ENCODE measurements at regions not wholly inside any gene's neighbourhood (a gene's known extent, or its start where the extent isn't known, plus 50 kb on each side); places are given as distances from the start of the nearest gene placed in this dataset.

- intact Hi-C loops (cut with micrococcal nuclease) = no loop called here
These were observed 1951.9 kb upstream of the SEL1L start for GRCh38 chr14:83485591-83485990.

- intact Hi-C loops (cut with micrococcal nuclease) = no loop called here
These were observed 1957.4 kb upstream of the SEL1L start for GRCh38 chr14:83491091-83491490.

- intact Hi-C loops (cut with micrococcal nuclease) = no loop called here
These were observed 1987.2 kb upstream of the SEL1L start for GRCh38 chr14:83520837-83521236.

GRCh38 chr14:83529531-83529930 lies 1995.9 kb upstream of the SEL1L start:
- intact Hi-C loops (cut with micrococcal nuclease) = no loop called here

GRCh38 chr14:83533734-83534133 lies 1996.2 kb upstream of the FLRT2 start:
- intact Hi-C loops (cut with micrococcal nuclease) = no loop called here

- intact Hi-C loops (cut with micrococcal nuclease) = no loop called here
These were observed 1994.9 kb upstream of the FLRT2 start for GRCh38 chr14:83534995-83535394.

GRCh38 chr14:83535444-83535843 lies 1994.5 kb upstream of the FLRT2 start:
- intact Hi-C loops (cut with micrococcal nuclease) = no loop called here

GRCh38 chr14:83541147-83541546 lies 1988.8 kb upstream of the FLRT2 start:
- intact Hi-C loops (cut with micrococcal nuclease) = no loop called here

GRCh38 chr14:83548061-83548839 lies 1981.7 kb upstream of the FLRT2 start:
- intact Hi-C loops (cut with micrococcal nuclease) = no loop called here

GRCh38 chr14:83556065-83556464 lies 1973.9 kb upstream of the FLRT2 start:
- intact Hi-C loops (cut with micrococcal nuclease) = no loop called here

GRCh38 chr14:83556746-83557453 lies 1973.0 kb upstream of the FLRT2 start:
- intact Hi-C loops (cut with micrococcal nuclease) = no loop called here

- intact Hi-C loops (cut with micrococcal nuclease) = no loop called here
These were observed 1971.0 kb upstream of the FLRT2 start for GRCh38 chr14:83558946-83559345.

GRCh38 chr14:83559721-83560120 lies 1970.2 kb upstream of the FLRT2 start:
- intact Hi-C loops (cut with micrococcal nuclease) = no loop called here

GRCh38 chr14:83561261-83561660 lies 1968.7 kb upstream of the FLRT2 start:
- intact Hi-C loops (cut with micrococcal nuclease) = no loop called here

GRCh38 chr14:83566567-83566966 lies 1963.4 kb upstream of the FLRT2 start:
- intact Hi-C loops (cut with micrococcal nuclease) = no loop called here

GRCh38 chr14:83568141-83568540 lies 1961.8 kb upstream of the FLRT2 start:
- intact Hi-C loops (cut with micrococcal nuclease) = no loop called here

- intact Hi-C loops (cut with micrococcal nuclease) = no loop called here
These were observed 1954.6 kb upstream of the FLRT2 start for GRCh38 chr14:83575301-83575700.

GRCh38 chr14:83583201-83583600 lies 1946.7 kb upstream of the FLRT2 start:
- intact Hi-C loops (cut with micrococcal nuclease) = no loop called here

- intact Hi-C loops (cut with micrococcal nuclease) = no loop called here
These were observed 1935.1 kb upstream of the FLRT2 start for GRCh38 chr14:83594874-83595273.

- intact Hi-C loops (cut with micrococcal nuclease) = no loop called here
These were observed 1922.3 kb upstream of the FLRT2 start for GRCh38 chr14:83607682-83608081.

- intact Hi-C loops (cut with micrococcal nuclease) = no loop called here
These were observed 1918.5 kb upstream of the FLRT2 start for GRCh38 chr14:83611491-83611890.

GRCh38 chr14:83611906-83612390 lies 1918.0 kb upstream of the FLRT2 start:
- intact Hi-C loops (cut with micrococcal nuclease) = no loop called here

- intact Hi-C loops (cut with micrococcal nuclease) = no loop called here
These were observed 1915.0 kb upstream of the FLRT2 start for GRCh38 chr14:83614956-83615355.

Data from T-helper 2 cell treated with Interferon-gamma antibody and Interleukin-4, amounts not matched to agents 100 ng/mL and 5 ng/mL, for 36 hours (primary cell).